HG02970 (cell line): ENCODE measurements at regions not wholly inside any gene's neighbourhood (a gene's known extent, or its start where the extent isn't known, plus 50 kb on each side); places are given as distances from the start of the nearest gene placed in this dataset.

ENCODE experiments used
- ATAC-seq: cut with Tn5 transposase; IDR thresholded peaks from one replicate; pipeline ENCODE4 v1.9.1; 2021; ENCODE audit warnings: mild to moderate bottlenecking, moderate library complexity, moderate number of reproducible peaks; ENCODE audit not compliant: unreplicated experiment, low FRiP score

- ATAC-seq, result no peak
Measured at GRCh38 chr1:182137546-182137945, 76.0 kb upstream of the ZNF648 start.

DNA sequence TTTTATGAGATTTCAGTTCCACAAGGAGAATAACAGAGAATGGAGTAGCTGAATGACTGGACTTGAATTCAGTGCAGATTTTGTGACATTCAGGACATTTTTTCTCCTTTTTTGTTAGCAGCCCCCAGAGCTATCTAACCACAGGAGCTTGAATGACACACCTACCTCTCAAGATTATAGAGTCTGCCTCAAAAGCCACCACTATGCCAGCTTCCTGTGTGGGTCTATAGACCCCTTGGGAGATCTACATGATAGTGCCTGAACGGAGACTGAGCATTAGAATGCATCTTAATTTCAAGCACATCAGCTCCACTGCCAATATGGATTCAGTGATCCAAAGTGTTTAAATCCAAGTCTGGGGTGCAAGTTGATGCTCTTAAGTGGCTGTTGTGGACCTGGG is 74.4 kb upstream of the ZNF648 start:
- no peak for ATAC-seq

GRCh38 chr1:182134257-182134656 is 72.7 kb upstream of the ZNF648 start:
- no peak for ATAC-seq

GRCh38 chr1:182133181-182133580 is 71.7 kb upstream of the ZNF648 start:
- no peak for ATAC-seq

GRCh38 chr1:182129398-182129797 is 67.9 kb upstream of the ZNF648 start:
- no peak for ATAC-seq

DNA sequence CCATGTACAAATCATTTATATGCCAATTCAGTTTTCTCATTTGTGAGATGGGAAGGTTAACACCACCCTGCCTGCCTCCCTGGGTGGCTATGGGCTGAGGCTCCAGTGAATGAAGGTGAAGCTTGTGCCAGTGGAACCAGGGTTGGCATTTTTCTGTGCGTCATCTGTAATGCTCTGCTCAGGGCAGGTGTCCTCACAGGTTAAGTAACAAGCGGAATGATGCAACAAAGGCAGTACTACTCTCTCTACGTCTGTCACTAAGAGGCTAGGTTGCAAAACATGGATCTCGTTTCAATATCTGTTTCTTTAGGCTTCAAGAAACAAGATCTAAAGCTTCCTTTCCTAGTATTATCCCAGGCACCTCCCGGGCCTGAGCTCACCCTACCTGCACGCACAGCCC is 67.0 kb upstream of the ZNF648 start:
- no peak for ATAC-seq

DNA sequence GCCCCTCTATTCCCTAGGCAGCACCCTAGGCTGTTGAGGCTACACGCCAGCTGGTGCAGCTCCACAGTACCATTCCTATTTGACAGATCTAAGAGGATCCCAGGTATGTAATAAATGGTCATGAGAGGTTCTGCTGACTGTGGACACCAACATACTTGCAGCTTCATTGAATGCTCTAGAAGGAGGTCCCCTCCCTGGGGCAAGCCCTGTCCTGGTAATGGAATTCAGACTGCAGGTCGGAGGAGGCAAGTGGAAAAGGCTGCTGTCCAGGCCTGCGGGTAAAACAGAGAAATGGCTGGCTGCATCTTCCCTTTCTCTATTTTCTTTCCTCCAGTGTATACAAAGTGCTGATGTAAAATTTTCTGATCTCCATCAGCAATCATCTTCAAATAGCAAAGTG is 66.1 kb upstream of the ZNF648 start:
- ATAC-seq, result no peak

DNA sequence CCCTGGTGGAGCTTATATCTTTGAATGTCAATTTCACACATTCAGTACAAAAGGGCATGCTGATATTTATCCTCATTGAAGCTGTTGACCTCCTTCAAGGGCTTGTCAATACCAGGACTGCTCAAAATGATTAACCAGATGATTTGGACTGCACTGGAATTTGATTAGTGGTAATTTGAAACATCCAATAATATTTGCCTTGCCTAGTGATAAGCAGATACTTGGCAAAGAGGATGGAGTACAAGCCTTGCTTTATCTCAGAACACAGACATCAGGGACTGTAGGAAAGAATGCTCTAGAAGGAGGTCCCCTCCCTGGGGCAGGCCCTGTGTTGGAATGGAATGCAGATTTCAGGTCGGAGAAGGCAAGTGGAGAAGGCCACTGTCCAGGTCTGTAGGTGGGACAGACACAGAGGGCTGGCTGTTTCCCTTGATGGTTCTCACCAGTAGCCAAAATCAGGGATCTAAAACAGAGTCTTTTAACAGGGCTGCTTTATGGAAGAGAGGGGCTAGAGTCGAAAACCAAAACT is 64.8 kb upstream of the ZNF648 start:
- ATAC-seq, result no peak

- no peak for ATAC-seq
Measured at GRCh38 chr1:182122913-182123260, 61.4 kb upstream of the ZNF648 start.

DNA sequence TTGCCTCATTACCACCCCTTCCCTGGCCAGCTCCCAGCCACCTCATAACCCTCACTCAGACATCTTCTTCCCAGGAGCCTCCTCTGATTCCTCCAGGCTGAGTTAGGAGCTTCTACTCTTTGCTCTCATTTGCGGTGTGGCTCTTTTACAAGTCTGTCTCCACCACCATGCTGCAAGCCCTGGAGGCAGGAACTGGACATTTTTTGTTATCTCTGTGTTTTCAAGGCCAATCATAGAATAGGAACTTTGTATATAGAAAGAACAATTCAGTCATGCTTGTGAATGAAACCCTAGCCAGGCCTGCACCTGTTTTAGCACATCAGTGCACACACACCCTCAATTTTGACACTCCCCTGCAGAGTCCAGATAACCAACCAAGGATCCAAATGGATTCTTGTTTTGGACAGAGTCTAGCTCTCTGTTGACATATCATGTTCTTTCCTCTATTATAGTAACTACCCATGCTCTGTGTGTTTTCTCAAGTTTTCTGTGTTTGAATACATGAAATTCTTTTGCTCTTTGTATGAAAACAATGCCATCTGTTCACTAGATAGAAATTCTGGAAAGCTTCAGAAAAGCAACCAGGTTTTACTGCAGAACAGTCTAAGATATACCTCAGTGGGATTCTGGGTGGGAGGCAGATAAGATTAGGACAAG is 60.9 kb upstream of the ZNF648 start:
- no peak for ATAC-seq

- no peak for ATAC-seq
Measured at GRCh38 chr1:182121787-182122186, 60.3 kb upstream of the ZNF648 start.

DNA sequence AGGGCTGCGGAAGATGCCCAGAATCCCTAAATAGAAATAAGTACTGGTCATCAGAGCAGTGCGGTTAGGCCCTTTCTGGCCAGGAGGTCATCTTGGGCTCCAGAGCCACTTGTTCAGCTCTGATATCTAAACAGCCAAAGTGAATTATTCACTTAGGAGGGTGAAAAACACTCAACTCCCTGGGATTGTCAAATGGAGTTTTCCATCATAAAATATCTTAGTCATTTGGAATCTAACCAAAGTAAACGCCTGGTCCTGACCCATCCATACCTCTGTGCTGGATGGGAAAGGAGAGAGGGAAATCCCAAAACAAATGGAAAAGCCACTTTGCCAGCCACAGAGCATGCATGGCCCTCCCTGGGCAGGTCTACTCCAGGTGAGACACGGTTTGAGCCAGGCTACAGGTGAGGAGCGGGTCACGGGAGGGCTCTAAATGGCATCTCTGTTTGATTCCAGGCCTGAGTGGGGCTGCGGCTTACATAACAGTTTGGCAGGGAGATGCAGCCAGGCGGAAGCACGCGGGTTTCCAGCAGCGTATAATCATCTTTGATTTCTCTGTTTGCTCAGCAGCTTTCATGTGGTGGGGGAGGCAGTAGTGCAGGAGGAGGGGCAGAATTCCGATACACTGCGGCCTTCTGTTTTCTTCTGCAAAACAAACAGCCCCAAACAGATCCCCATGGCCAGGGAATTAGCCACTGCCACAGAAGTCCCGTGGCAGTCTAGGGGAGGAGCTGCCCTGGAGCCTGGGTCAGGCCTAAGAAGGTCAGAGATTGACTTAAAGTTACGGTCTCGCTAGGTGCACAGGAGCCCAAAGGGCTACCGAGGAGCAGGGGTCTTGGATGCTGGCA is 59.1 kb upstream of the ZNF648 start:
- ATAC-seq, result no peak

GRCh38 chr1:182119631-182120030 is 58.1 kb upstream of the ZNF648 start:
- no peak for ATAC-seq

DNA sequence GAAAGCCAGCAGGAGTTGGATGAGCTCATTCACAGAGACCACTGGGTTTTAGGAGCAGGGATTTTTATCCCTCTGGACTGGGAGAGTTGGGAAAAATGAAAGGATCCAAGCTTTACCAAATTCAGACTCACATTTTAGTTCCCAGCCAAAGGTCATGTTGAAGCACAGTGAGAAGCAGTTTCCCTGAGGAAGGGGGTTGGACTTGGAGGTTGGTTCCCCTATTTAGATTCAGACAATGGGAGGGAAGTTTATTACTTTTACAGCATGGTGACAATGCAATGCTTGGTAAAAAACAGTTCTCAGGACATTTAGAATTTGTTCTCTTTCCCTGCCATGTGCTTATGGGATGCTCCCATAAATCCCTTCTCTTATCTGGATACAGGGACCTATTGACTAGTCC is 57.3 kb upstream of the ZNF648 start:
- ATAC-seq, result no peak

DNA sequence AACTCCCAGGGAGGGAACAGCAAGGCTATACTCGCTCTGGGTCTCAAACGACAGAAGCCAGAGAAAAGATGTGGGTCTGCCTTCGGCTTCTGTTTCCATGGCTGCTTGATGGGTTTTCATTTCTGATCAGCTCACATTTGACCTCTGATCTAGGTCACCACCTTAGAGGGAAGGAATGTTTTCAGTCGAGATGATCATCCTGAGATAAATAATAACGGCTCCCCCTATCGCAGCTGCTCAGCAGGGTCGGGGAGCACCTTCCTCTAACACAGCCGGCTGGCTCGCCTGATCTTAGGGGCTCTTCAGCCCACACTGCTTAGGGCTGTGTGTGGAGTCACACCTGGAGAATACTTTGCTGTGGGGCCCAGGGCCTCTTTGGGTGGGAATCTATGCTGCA is 53.1 kb upstream of the ZNF648 start:
- no peak for ATAC-seq

GRCh38 chr1:182113879-182114626 is 52.5 kb upstream of the ZNF648 start:
- ATAC-seq, result no peak

GRCh38 chr1:182111496-182111895 is 50.0 kb upstream of the ZNF648 start:
- ATAC-seq, result no peak
